PC-9 (cell line): ENCODE measurements at regions not wholly inside any gene's neighbourhood (a gene's known extent, or its start where the extent isn't known, plus 50 kb on each side); places are given as distances from the start of the nearest gene placed in this dataset.

Experiments used
- BruUV-seq: library from RNA; stranded (reverse); fragments of 400-500 nt; replicated peaks from 2 replicates; lab custom pipeline; 2021; lab: Mats Ljungman, UMichigan
- CTCF ChIA-PET: fragments of 300-600 bp; sonication (Branson Sonifier 250); formaldehyde crosslinking; loops from one replicate; lab custom pipeline; 2022; ENCODE audit warnings: antibody characterized with exemption; lab: Charles Lee
- POLR2A ChIA-PET: fragments of 300-600 bp; sonication (Branson Sonifier 250); formaldehyde crosslinking; loops from one replicate; lab custom pipeline; 2022; ENCODE audit warnings: antibody characterized with exemption; ENCODE audit not compliant: unreplicated experiment; lab: Charles Lee
- DNase-seq, 2 experiments: peaks; one replicate each; pipeline versions ENCODE4 v3.0.0 to v3.0.0-alpha.2; 2015 to 2022; ENCODE audit warnings: mixed read lengths in 1 of 2
- H2AFZ ChIP-seq: fragments of 200-600 bp; sonication (generic); 2 replicates; pipeline ENCODE4 v1.8.1; 2017; ENCODE audit warnings: antibody characterized with exemption
- H3F3A ChIP-seq: fragments of 200-600 bp; sonication (generic); 2 replicates; pipeline ENCODE4 v1.8.1; 2017; ENCODE audit warnings: antibody characterized with exemption, mild to moderate bottlenecking, low read depth; ENCODE audit not compliant: insufficient read depth
- H3K27ac ChIP-seq: fragments of 200-600 bp; sonication (generic); 2 replicates; pipeline ENCODE4 v1.6.1; 2016; ENCODE audit warnings: mixed run types
- H3K27me3 ChIP-seq: fragments of 200-600 bp; sonication (generic); 2 replicates; pipeline ENCODE4 v1.6.1; 2016; ENCODE audit warnings: low read depth, mixed run types; ENCODE audit not compliant: insufficient read depth
- H3K36me3 ChIP-seq: fragments of 200-600 bp; sonication (generic); 2 replicates; pipeline ENCODE4 v1.6.1; 2016; ENCODE audit warnings: low read depth, mixed run types
- H3K4me1 ChIP-seq: fragments of 200-600 bp; sonication (generic); replicated peaks from 2 replicates; pipeline ENCODE4 v1.6.1; 2016; ENCODE audit warnings: mixed run types; ENCODE audit not compliant: insufficient read depth
- H3K4me2 ChIP-seq: fragments of 200-600 bp; sonication (generic); 2 replicates; pipeline ENCODE4 v1.6.1; 2017; ENCODE audit warnings: mixed run types
- H3K4me3 ChIP-seq: fragments of 200-600 bp; sonication (generic); 2 replicates; pipeline ENCODE4 v1.6.1; 2016; ENCODE audit warnings: mixed run types
- H3K79me2 ChIP-seq: fragments of 200-600 bp; sonication (generic); 2 replicates; pipeline ENCODE4 v1.6.1; 2017; ENCODE audit warnings: low read depth, mixed run types
- H3K9me2 ChIP-seq: fragments of 200-600 bp; sonication (generic); 2 replicates; pipeline ENCODE4 v1.8.1; 2017; ENCODE audit warnings: mild to moderate bottlenecking; ENCODE audit not compliant: insufficient read depth
- H3K9me3 ChIP-seq: fragments of 200-600 bp; sonication (generic); 2 replicates; pipeline ENCODE4 v1.8.1; 2016; ENCODE audit warnings: low read depth; ENCODE audit not compliant: insufficient read depth
- H4K20me1 ChIP-seq: fragments of 200-600 bp; sonication (generic); 2 replicates; pipeline ENCODE4 v1.8.1; 2017; ENCODE audit not compliant: insufficient read depth
- CTCF ChIP-seq: fragments of 200-600 bp; sonication (generic); conservative IDR thresholded peaks from 2 replicates; pipeline ENCODE4 v1.6.1; 2017; ENCODE audit warnings: mixed run types, antibody characterized with exemption, mild to moderate bottlenecking, moderate library complexity
- EZH2 ChIP-seq: fragments of 200-600 bp; sonication (generic); IDR thresholded peaks from 2 replicates; pipeline ENCODE4 v1.8.0; 2017; ENCODE audit warnings: antibody characterized with exemption, low read depth
- intact Hi-C: fragments of 100-400 bp; cut with micrococcal nuclease; formaldehyde crosslinking; loops from one replicate; pipeline ENCODE4 v1.10.0; 2022; ENCODE audit not compliant: unreplicated experiment

- peaks cover 5% of the 10 kb centered on the region for H3K9me3 ChIP-seq
- H3K36me3 ChIP-seq, result 0 out of 2 replicates have a peak, but pooled peaks cover 2% of the 10 kb centered on the region
- DNase-seq, result no peak
- no peak overlapping the region for H3K27ac ChIP-seq
- no TSS peak for BruUV-seq
- H3K4me3 ChIP-seq, result no peak overlapping the region
- TF ChIP-seq CTCF (no peak), EZH2 (no peak)
- H4K20me1 ChIP-seq, result no peaks in the 10 kb centered on the region
- no peaks in the 10 kb centered on the region for H3F3A ChIP-seq
- 0 out of 2 replicates have a peak overlapping the region, but pooled peaks have one; percentile 10 for H2AFZ ChIP-seq
- no peak overlapping the region for H3K4me2 ChIP-seq
- ChIA-PET POLR2A (no interaction called here), CTCF (no interaction called here)
- intact Hi-C loops, result loop anchor here (2.0 to 5.0 kb wide), 3 partner anchors 298 to 478 kb away; no protein-coding TSS in a partner anchor
- no peaks in the 10 kb centered on the region for H3K79me2 ChIP-seq
- H3K27me3 ChIP-seq, result no peaks in the 10 kb centered on the region
- H3K4me1 ChIP-seq, result peaks cover 11% of the 10 kb centered on the region
- no peaks in the 10 kb centered on the region for H3K9me2 ChIP-seq
Measured at GRCh38 chr3:189459231-189459630, 172.0 kb upstream of the TP63 start.

- Histone ChIP-seq H4K20me1 (no peaks in the 10 kb centered on the region), H3K4me2 (no peak overlapping the region), H3K79me2 (no peaks in the 10 kb centered on the region), H3K4me3 (no peak overlapping the region), H3K36me3 (0 out of 2 replicates have a peak, but pooled peaks cover 2% of the 10 kb centered on the region), H3F3A (no peaks in the 10 kb centered on the region; the same call in 1 of the 2 replicates), H3K4me1 (peaks cover 11% of the 10 kb centered on the region), H3K27me3 (no peaks in the 10 kb centered on the region), H3K9me3 (peaks cover 5% of the 10 kb centered on the region), H3K27ac (no peak overlapping the region), H2AFZ (0 out of 2 replicates have a peak overlapping the region, but pooled peaks have one; percentile 20), H3K9me2 (no peaks in the 10 kb centered on the region)
- ChIA-PET POLR2A (no interaction called here), CTCF (no interaction called here)
- no peak for TF ChIP-seq CTCF
- TF ChIP-seq EZH2, result no peak
- BruUV-seq, result no TSS peak
- intact Hi-C loops, result no loop called here
- no peak for DNase-seq
Measured at GRCh38 chr3:189460511-189460910, 170.7 kb upstream of the TP63 start.

- no peaks in the 10 kb centered on the region; the same call in none of the 2 replicates for H3K9me3 ChIP-seq
- no peak for DNase-seq
- H3K4me3 ChIP-seq, result no peak overlapping the region
- no peak overlapping the region for H3K27ac ChIP-seq
- H3K9me2 ChIP-seq, result no peaks in the 10 kb centered on the region
- H3K4me2 ChIP-seq, result no peak overlapping the region
- no peaks in the 10 kb centered on the region; the same call in 1 of the 2 replicates for H3F3A ChIP-seq
- no peak for TF ChIP-seq CTCF
- TF ChIP-seq EZH2, result no peak
- H3K79me2 ChIP-seq, result no peaks in the 10 kb centered on the region
- BruUV-seq, result no TSS peak
- H4K20me1 ChIP-seq, result no peaks in the 10 kb centered on the region
- H3K27me3 ChIP-seq, result no peaks in the 10 kb centered on the region
- 0 out of 2 replicates have a peak, but pooled peaks cover 2% of the 10 kb centered on the region for H3K36me3 ChIP-seq
- H2AFZ ChIP-seq, result no peak overlapping the region
- ChIA-PET POLR2A (no interaction called here), CTCF (no interaction called here)
- H3K4me1 ChIP-seq, result no peaks in the 10 kb centered on the region
- intact Hi-C loops, result no loop called here
Measured at GRCh38 chr3:189464799-189465198, 166.4 kb upstream of the TP63 start.
